ENCODE measurements at regions not wholly inside any gene's neighbourhood (a gene's known extent, or its start where the extent isn't known, plus 50 kb on each side); places are given as distances from the start of the nearest gene placed in this dataset.
"Not testable (repeated sequence)": the region's sequence is repeated elsewhere in the genome, so short reads cannot be mapped to it uniquely, and the experiment has no call there.

- Histone ChIP-seq H3K4me3 (ENCODE audit: low read depth, low read length) (no peak overlapping the region), H3K36me3 (ENCODE audit: insufficient read depth) (no peaks in the 10 kb centered on the region), H3K4me1 (ENCODE audit: insufficient read depth) (no peaks in the 10 kb centered on the region), H3K27ac (ENCODE audit: low read depth) (no peak overlapping the region)
- 82% methylated on average over 3 of the region's 3 CpGs for WGBS
- DNase-seq (ENCODE audit: extremely low spot score): no peak
Observed at GRCh38 chr4:138341739-138342415, 99.7 kb upstream of the SLC7A11 start.

DNA sequence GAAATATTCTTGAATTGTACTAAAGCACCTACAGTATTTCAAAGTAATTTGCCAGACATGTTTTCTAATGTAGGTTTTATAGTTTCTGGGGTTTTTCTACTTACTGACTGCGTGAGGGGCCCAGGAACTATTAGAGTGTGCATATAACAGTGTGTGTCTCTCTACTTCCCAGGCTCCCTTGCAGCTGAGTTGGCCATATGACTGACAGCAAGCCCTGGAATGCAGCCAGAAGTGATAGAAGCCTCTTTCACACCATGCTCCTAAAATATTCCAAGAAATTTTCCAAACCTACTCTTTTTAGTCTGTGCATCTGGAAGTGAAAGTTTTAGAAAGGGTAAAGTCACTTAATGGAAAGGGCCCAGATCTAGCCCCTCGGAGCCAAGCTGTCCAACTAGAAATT, 96.7 kb upstream of the SLC7A11 start:
- peaks cover 2% of the 10 kb centered on the region for H3K4me1 ChIP-seq (ENCODE audit: insufficient read depth)
- no peak for DNase-seq (ENCODE audit: extremely low spot score)
- WGBS: 85% methylated on average over 2 of the region's 2 CpGs
- no peaks in the 10 kb centered on the region for H3K36me3 ChIP-seq (ENCODE audit: insufficient read depth)
- no peak overlapping the region for H3K27ac ChIP-seq (ENCODE audit: low read depth)
- H3K4me3 ChIP-seq (ENCODE audit: low read depth, low read length): no peak overlapping the region

DNA sequence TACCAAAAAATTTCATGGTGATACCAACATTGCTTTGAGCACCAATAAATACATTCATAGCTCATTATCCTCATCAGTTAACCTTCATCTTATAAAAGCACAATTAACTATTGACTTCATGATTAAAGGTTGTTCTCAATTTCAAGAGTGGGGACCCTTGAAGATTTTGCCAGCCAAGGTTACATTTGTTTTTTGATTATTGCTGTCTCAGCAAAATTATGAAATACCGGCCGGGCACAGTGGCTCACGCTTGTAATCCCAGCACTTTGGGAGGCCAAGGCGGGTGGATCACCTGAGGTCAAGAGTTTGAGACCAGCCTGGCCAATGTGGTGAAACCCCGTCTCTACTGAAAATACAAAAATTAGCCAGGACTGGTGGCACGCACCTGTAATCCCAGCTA, 96.1 kb upstream of the SLC7A11 start:
- WGBS: 88% methylated on average over 6 of the region's 6 CpGs
- H3K4me1 ChIP-seq (ENCODE audit: insufficient read depth); DNase-seq (ENCODE audit: extremely low spot score); H3K4me3 ChIP-seq (ENCODE audit: low read depth, low read length); H3K36me3 ChIP-seq (ENCODE audit: insufficient read depth); H3K27ac ChIP-seq (ENCODE audit: low read depth): not testable (repeated sequence)

GRCh38 chr4:138334346-138335016, 92.3 kb upstream of the SLC7A11 start:
- Histone ChIP-seq H3K27ac (ENCODE audit: low read depth) (no peak overlapping the region), H3K4me1 (ENCODE audit: insufficient read depth) (peaks cover 2% of the 10 kb centered on the region), H3K36me3 (ENCODE audit: insufficient read depth) (no peaks in the 10 kb centered on the region), H3K4me3 (ENCODE audit: low read depth, low read length) (no peak overlapping the region)
- WGBS: 83% methylated on average over 9 of the region's 9 CpGs
- peak; percentile 25 for DNase-seq (ENCODE audit: extremely low spot score)

GRCh38 chr4:138332415-138332814, 90.3 kb upstream of the SLC7A11 start:
- 77% methylated on average over 1 of the region's 1 CpG for WGBS
- not testable (repeated sequence) for H3K36me3 ChIP-seq (ENCODE audit: insufficient read depth); H3K4me1 ChIP-seq (ENCODE audit: insufficient read depth); H3K27ac ChIP-seq (ENCODE audit: low read depth); DNase-seq (ENCODE audit: extremely low spot score); H3K4me3 ChIP-seq (ENCODE audit: low read depth, low read length)

DNA sequence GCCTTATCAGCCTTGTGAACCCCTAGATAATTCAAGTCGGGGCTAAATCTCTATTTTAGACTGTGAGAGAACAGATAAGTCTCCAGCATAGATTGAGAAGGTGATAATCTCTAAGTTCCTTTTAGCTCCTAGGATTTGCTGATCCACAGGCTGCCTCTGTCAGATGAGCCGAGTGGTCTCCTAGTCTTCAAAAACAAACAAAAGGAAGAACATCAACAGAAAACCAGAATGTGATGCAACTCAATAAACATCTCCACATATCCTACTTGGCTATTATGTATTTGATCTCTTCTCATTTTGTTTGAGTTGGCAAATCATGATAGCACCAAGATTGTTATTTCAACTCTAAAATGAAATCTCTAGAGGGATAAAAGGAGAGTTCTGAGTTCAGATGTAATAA, 88.4 kb upstream of the SLC7A11 start:
- Histone ChIP-seq H3K27ac (ENCODE audit: low read depth) (no peak overlapping the region), H3K36me3 (ENCODE audit: insufficient read depth) (no peaks in the 10 kb centered on the region), H3K4me1 (ENCODE audit: insufficient read depth) (peaks cover 2% of the 10 kb centered on the region), H3K4me3 (ENCODE audit: low read depth, low read length) (no peak overlapping the region)
- DNase-seq (ENCODE audit: extremely low spot score): no peak
- WGBS: 22% methylated on average over 2 of the region's 2 CpGs

DNA sequence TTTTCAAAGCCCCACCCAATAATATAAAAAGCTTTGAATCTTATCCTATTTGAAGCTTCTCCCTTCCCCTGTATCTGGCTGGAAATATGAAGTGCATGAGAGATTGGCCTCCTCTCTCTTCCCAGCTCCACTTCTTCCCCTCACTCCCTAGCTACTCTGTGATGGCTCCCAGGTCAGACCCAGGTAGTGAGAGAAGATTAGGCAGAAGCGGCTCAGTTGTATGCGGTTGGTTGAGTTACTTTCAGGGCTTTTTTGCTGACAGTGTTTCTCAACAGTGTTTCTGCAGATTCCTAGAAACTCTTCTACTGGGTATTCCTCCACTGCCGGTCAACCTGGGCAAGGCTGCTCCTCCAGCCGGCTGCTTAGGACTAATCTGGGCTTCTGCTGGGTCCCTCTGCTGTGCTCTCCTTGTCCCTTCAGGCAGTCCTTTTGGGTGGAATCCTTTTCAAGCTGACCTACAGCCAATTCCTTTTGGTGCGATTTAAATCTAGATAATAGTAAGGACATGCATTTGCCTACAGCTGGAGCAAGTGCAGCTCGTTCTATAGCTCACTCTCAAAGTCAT, 87.4 kb upstream of the SLC7A11 start:
- no peak overlapping the region for H3K27ac ChIP-seq (ENCODE audit: low read depth)
- H3K36me3 ChIP-seq (ENCODE audit: insufficient read depth): no peaks in the 10 kb centered on the region
- no peak overlapping the region for H3K4me3 ChIP-seq (ENCODE audit: low read depth, low read length)
- H3K4me1 ChIP-seq (ENCODE audit: insufficient read depth): no peaks in the 10 kb centered on the region
- WGBS: 82% methylated on average over 6 of the region's 6 CpGs
- DNase-seq (ENCODE audit: extremely low spot score): no peak

GRCh38 chr4:138327338-138327737, 85.2 kb upstream of the SLC7A11 start:
- DNase-seq (ENCODE audit: extremely low spot score): no peak
- Histone ChIP-seq H3K4me3 (ENCODE audit: low read depth, low read length) (no peak overlapping the region), H3K4me1 (ENCODE audit: insufficient read depth) (no peaks in the 10 kb centered on the region), H3K36me3 (ENCODE audit: insufficient read depth) (no peaks in the 10 kb centered on the region), H3K27ac (ENCODE audit: low read depth) (no peak overlapping the region)
- 91% methylated on average over 1 of the region's 1 CpG for WGBS

- no peaks in the 10 kb centered on the region for H3K36me3 ChIP-seq (ENCODE audit: insufficient read depth)
- 94% methylated on average over 1 of the region's 1 CpG for WGBS
- H3K4me1 ChIP-seq (ENCODE audit: insufficient read depth): no peaks in the 10 kb centered on the region
- H3K4me3 ChIP-seq (ENCODE audit: low read depth, low read length): no peak overlapping the region
- DNase-seq (ENCODE audit: extremely low spot score): no peak
- no peak overlapping the region for H3K27ac ChIP-seq (ENCODE audit: low read depth)
Observed at GRCh38 chr4:138320831-138321230, 78.7 kb upstream of the SLC7A11 start.

DNA sequence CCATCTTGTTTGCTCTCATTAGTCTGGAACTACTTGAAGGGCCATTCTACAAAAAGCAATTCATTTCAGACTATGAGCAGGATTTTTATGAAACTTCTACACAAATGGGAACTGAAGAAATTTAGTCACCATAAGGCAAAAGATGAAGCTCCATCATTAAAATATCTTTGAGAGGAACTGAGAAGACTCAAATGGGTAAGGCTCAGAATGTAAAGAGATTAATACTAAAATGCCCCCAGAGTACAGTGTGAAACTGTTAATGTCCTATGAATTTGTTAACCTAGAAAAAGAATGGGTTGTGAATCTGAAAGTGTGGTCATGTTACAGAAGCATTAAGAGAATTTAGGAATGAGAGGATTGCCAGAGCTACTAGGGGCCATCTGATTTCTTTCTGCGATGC, 77.9 kb upstream of the SLC7A11 start:
- H3K36me3 ChIP-seq (ENCODE audit: insufficient read depth): no peaks in the 10 kb centered on the region
- WGBS: 92% methylated on average over 1 of the region's 1 CpG
- no peak for DNase-seq (ENCODE audit: extremely low spot score)
- no peak overlapping the region for H3K27ac ChIP-seq (ENCODE audit: low read depth)
- H3K4me1 ChIP-seq (ENCODE audit: insufficient read depth): no peaks in the 10 kb centered on the region
- H3K4me3 ChIP-seq (ENCODE audit: low read depth, low read length): no peak overlapping the region

DNA sequence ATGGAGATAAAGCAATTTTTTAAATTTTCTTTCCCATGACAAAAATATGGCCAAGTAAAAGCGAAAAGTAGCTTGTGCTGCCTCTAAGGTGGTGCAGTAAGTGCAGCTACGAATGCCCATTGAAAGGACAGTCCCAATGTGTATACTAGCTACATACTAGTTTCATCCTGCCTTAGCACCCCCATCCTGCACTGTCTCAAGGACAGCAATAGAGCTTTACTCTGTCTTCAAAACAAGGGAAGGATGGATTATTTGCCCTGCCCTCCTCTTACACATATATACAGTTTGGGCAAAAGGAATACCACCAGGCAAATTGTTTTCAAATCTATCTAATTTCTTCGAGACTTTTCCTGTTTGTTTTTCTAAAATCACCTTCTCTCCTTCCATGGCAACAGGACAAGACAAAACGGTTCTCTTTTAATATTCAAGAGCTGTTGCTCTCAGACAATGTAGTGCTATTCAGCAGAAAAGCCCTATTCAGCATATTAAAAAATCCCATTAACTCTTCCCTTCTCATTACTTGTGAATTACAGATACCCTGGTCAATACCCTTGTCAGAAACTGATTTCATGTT, 75.1 kb upstream of the SLC7A11 start:
- Histone ChIP-seq H3K4me1 (ENCODE audit: insufficient read depth) (no peaks in the 10 kb centered on the region), H3K4me3 (ENCODE audit: low read depth, low read length) (no peak overlapping the region), H3K36me3 (ENCODE audit: insufficient read depth) (no peaks in the 10 kb centered on the region), H3K27ac (ENCODE audit: low read depth) (no peak overlapping the region)
- 74% methylated on average over 4 of the region's 4 CpGs for WGBS
- no peak for DNase-seq (ENCODE audit: extremely low spot score)

DNA sequence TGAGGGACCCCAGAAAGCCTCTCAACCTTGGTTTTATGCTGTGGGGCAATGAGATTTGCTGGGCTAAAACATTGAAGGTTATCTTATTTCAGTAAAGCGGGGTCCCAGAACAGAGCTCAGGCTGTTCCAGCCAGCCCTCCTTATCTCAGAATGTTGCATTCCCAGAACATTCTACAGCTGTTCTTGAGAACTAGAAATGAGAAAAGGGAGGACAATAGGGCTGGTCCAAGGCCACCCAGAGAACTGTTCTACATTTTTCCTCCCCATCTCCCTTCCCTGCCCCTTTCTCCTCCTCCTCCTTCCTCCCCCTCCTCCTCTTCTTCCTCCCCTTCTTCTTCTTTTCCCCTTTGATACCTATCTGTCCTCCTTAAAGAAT, 70.4 kb upstream of the SLC7A11 start:
- no peaks in the 10 kb centered on the region for H3K36me3 ChIP-seq (ENCODE audit: insufficient read depth)
- H3K4me1 ChIP-seq (ENCODE audit: insufficient read depth): no peaks in the 10 kb centered on the region
- H3K27ac ChIP-seq (ENCODE audit: low read depth): no peak overlapping the region
- no peak overlapping the region for H3K4me3 ChIP-seq (ENCODE audit: low read depth, low read length)
- WGBS: 84% methylated on average over 1 of the region's 1 CpG
- no peak for DNase-seq (ENCODE audit: extremely low spot score)

- H3K36me3 ChIP-seq (ENCODE audit: insufficient read depth): no peaks in the 10 kb centered on the region
- WGBS: 84% methylated on average over 4 of the region's 4 CpGs
- DNase-seq (ENCODE audit: extremely low spot score): no peak
- H3K4me1 ChIP-seq (ENCODE audit: insufficient read depth): no peaks in the 10 kb centered on the region
- no peak overlapping the region for H3K4me3 ChIP-seq (ENCODE audit: low read depth, low read length)
- no peak overlapping the region for H3K27ac ChIP-seq (ENCODE audit: low read depth)
Observed at GRCh38 chr4:138311771-138312535, 69.8 kb upstream of the SLC7A11 start.
